ENCODE measurements at regions not wholly inside any gene's neighbourhood (a gene's known extent, or its start where the extent isn't known, plus 50 kb on each side); places are given as distances from the start of the nearest gene placed in this dataset.

DNA sequence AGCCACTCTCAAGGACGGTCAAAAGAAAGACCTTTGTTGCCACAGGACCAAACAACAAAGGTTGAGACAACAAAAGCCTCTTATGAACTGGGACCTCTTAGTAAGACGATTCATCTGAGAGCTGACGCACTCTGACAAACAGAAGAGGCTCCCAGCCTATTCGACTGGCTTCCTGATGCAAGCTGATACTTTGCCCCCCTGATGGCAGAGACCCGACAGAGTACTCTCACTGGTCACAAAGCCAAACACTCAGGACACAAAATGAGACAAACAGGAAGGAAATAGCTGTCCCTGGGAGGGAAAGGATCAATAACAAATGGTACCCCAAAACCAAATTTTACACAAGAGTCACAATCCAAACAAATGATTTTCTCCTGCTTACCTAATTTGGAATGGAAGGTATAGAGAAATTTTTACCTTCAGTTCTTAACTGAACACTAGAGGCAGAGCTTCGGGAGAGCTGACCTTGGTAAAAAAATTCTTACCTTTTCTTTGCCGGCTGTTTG is 75.2 kb upstream of the PLAC8 start:
- Histone ChIP-seq H3K27ac (no peak overlapping the region), H3K36me3 (no peaks in the 10 kb centered on the region), H3K4me3 (no peak overlapping the region), H3K9me3 (no peaks in the 10 kb centered on the region), H3K27me3 (no peaks in the 10 kb centered on the region), H3K4me1 (no peaks in the 10 kb centered on the region)
- DNase-seq (no peak), ATAC-seq (no peak)
- intact Hi-C loops (cut with DNase I), result no loop called here
- TF ChIP-seq, protein P1, sequence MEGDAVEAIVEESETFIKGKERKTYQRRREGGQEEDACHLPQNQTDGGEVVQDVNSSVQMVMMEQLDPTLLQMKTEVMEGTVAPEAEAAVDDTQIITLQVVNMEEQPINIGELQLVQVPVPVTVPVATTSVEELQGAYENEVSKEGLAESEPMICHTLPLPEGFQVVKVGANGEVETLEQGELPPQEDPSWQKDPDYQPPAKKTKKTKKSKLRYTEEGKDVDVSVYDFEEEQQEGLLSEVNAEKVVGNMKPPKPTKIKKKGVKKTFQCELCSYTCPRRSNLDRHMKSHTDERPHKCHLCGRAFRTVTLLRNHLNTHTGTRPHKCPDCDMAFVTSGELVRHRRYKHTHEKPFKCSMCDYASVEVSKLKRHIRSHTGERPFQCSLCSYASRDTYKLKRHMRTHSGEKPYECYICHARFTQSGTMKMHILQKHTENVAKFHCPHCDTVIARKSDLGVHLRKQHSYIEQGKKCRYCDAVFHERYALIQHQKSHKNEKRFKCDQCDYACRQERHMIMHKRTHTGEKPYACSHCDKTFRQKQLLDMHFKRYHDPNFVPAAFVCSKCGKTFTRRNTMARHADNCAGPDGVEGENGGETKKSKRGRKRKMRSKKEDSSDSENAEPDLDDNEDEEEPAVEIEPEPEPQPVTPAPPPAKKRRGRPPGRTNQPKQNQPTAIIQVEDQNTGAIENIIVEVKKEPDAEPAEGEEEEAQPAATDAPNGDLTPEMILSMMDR (IDR thresholded peaks at IDR 0.05), result no peak

DNA sequence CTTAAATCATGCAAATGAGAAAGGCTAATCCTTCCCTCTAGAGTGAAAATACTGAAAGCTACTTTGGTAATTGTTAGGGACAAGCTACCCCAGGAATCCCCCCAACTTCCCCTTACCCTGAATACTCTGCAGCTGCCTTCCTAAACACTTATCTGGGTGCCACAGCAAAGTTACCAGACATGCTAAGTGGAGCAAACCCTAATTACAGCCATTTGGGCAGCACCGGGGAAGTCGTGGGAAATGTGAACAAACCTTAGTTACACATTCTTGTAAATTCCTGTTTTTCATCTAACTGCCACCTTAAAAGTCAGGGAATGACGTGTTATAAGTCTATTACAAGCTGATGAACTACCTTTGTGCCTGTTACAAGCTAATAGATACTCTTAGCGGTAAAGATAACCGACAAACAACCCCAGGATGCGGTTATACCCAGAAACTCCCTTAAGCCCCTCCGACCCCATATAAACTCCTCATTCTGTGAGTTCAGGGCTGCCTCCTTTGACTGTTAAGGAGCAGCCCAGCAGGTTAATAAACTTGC is 66.0 kb upstream of the PLAC8 start:
- no peaks in the 10 kb centered on the region for H3K36me3 ChIP-seq
- ATAC-seq, result no peak
- peaks cover 0 to 3% of the 10 kb centered on the region in 2 donors for H3K4me1 ChIP-seq
- TF ChIP-seq, protein P1 (IDR thresholded peaks at IDR 0.05), result no peak
- peak overlapping the region in 1 of 2 donors; percentile 50 for H3K27ac ChIP-seq
- intact Hi-C loops (cut with DNase I), result no loop called here
- no peak overlapping the region for H3K4me3 ChIP-seq
- H3K27me3 ChIP-seq, result no peaks in the 10 kb centered on the region
- no peaks in the 10 kb centered on the region for H3K9me3 ChIP-seq
- no peak for DNase-seq

DNA sequence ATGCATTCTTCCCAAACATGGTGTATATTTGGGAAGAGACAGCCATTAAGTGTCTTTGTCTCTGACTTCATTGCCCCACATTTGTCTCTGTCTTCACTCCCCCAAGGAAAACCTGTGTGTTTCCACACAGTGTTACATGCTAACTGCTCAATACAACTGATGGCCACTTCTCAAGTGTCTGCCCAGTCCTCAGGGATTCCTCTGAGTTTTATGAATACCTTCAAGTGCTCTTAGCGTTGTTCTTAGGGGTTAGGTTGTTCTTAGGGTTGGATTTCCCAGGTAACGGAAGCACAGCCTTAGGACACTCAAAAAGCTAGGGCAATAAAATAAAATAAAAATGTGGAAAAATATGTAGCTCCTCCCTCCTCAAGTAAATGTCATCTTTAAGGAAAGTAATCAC is 64.7 kb upstream of the PLAC8 start:
- H3K4me3 ChIP-seq, result no peak overlapping the region
- ATAC-seq, result peak; percentile 83
- no peak overlapping the region for H3K27ac ChIP-seq
- intact Hi-C loops (cut with DNase I), result no loop called here
- no peak for DNase-seq
- TF ChIP-seq, protein P1 (IDR thresholded peaks at IDR 0.05), result no peak
- H3K36me3 ChIP-seq, result no peaks in the 10 kb centered on the region
- H3K9me3 ChIP-seq, result no peaks in the 10 kb centered on the region
- no peaks in the 10 kb centered on the region for H3K27me3 ChIP-seq
- H3K4me1 ChIP-seq, result peaks cover 0 to 9% of the 10 kb centered on the region in 2 donors

DNA sequence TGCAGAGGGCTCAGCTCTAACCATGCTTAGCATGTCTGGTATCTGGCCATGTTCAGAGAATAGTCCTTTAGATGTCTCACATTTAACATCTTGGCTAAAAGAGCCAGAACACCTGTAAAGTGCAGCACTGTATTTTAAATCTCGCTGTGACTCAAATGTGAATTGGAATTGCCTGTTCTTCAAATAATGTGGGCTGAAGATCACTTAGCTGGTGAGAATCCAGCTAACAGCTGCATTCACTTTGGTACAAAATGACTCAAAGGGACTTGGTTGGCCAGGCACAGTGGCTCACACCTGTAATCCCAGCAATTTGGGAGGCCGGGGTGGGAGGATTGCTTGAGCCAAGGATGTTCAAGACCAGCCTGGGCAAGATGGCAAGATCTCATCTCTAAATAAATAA is 63.5 kb upstream of the PLAC8 start:
- Histone ChIP-seq H3K4me3 (no peak overlapping the region), H3K27me3 (no peaks in the 10 kb centered on the region), H3K27ac (no peak overlapping the region), H3K4me1 (peaks cover 0 to 9% of the 10 kb centered on the region in 2 donors), H3K9me3 (no peaks in the 10 kb centered on the region), H3K36me3 (no peaks in the 10 kb centered on the region)
- intact Hi-C loops (cut with DNase I), result no loop called here
- DNase-seq (no peak), ATAC-seq (no peak)
- TF ChIP-seq, protein P1 (IDR thresholded peaks at IDR 0.05), result no peak

DNA sequence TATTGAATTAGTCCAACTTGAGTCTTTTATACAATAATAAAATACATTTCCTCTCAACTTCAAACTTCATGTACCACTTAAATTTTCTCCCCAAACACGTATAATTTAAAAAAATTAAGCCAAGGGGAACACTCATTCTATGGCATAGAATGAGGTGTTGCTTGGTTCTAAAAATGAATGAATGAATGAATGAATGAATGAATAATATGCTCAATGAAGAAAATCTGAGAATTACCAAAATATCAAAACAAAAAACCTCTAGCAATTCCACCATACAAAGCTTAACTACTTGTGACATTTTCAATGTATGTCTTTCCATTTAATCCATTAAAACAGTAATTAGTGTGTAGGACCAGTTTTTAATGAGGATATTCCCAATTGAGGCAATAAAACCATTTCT is 62.7 kb upstream of the PLAC8 start:
- ATAC-seq (no peak), DNase-seq (no peak)
- no peak overlapping the region for H3K4me3 ChIP-seq
- no peaks in the 10 kb centered on the region for H3K9me3 ChIP-seq
- intact Hi-C loops (cut with DNase I), result no loop called here
- no peaks in the 10 kb centered on the region for H3K27me3 ChIP-seq
- peaks cover 0 to 9% of the 10 kb centered on the region in 2 donors for H3K4me1 ChIP-seq
- TF ChIP-seq, protein P1 (IDR thresholded peaks at IDR 0.05), result no peak
- H3K27ac ChIP-seq, result no peak overlapping the region
- H3K36me3 ChIP-seq, result no peaks in the 10 kb centered on the region

Measured in left lung (tissue), 4 donors.